Panc1 (cell line): ENCODE measurements at regions not wholly inside any gene's neighbourhood (a gene's known extent, or its start where the extent isn't known, plus 50 kb on each side); places are given as distances from the start of the nearest gene placed in this dataset.

Source experiments
- CTCF ChIP-seq: fragments of 450-650 bp; IDR thresholded peaks from 2 replicates; pipeline ENCODE4 v1.5.1; 2017; ENCODE audit warnings: mild to moderate bottlenecking
- POLR2AphosphoS5 ChIP-seq: IDR thresholded peaks from 2 replicates; pipeline ENCODE4 v1.6.1; 2012; ENCODE audit warnings: mild to moderate bottlenecking, low read depth, low read length, moderate library complexity

DNA sequence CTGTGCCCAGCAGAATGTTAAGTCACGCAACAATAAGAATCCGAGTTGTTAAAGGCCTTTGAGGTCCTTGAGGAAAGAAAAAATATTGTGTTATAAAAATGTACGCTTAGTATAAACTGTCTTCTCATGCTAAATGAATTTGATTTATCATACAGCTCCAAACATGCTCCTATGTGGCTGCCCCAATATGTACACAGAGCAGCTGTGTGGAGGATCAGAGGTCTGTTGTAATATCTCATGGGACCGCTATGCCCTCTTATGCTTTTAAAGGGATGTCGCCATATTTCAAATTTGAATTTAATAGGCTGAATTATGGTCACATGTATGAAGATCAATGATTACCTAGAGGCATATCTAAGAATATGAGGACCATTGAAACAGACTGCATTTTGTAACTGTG, 90.2 kb downstream of the SLC5A7 start:
- TF ChIP-seq CTCF (no peak), POLR2AphosphoS5 (no peak)
